Esophagus muscularis mucosa (tissue), 4 donors: ENCODE measurements at regions not wholly inside any gene's neighbourhood (a gene's known extent, or its start where the extent isn't known, plus 50 kb on each side); places are given as distances from the start of the nearest gene placed in this dataset.

Experiments used
- DNase-seq: peaks from one replicate; pipeline ENCODE4 v3.0.0-alpha.2; 2017; ENCODE audit errors: extremely low spot score
- H3K27ac ChIP-seq, 4 donors: fragments of 200-600 bp; sonication (generic); replicated peaks in 1 of 4; 1 replicate in 3 of 4; 2 replicates in 1 of 4; pipeline ENCODE4 v1.5.1; 2016 to 2019; ENCODE audit warnings: mild to moderate bottlenecking in 1 of 4
- H3K27me3 ChIP-seq, 4 donors: fragments of 200-600 bp; sonication (generic); one replicate each; pipeline versions ENCODE4 v1.5.1 to v1.6.0; 2016 to 2019
- H3K36me3 ChIP-seq, 4 donors: fragments of 200-600 bp; sonication (generic); one replicate each; pipeline ENCODE4 v1.5.1; 2016 to 2019
- H3K4me1 ChIP-seq, 4 donors: fragments of 200-600 bp; sonication (generic); one replicate each; pipeline ENCODE4 v1.5.1; 2016 to 2019
- H3K4me3 ChIP-seq, 4 donors: fragments of 200-600 bp; sonication (generic); 1 replicate in 2 of 4; 2 replicates in 2 of 4; pipeline ENCODE4 v1.5.1; 2016 to 2019; ENCODE audit warnings: mild to moderate bottlenecking in 4 of 4, moderate library complexity in 1 of 4
- H3K9me3 ChIP-seq, 4 donors: fragments of 200-600 bp; sonication (generic); 1 replicate in 3 of 4; 2 replicates in 1 of 4; pipeline ENCODE4 v1.5.1; 2016 to 2019
- CTCF ChIP-seq, 3 experiments: fragments of 200-600 bp in 2 of 3; fragments of 450-650 bp in 1 of 3; sonication (generic) in 2 of 3; IDR thresholded peaks; one replicate each; pipeline ENCODE4 v1.5.1; 2017 to 2019; ENCODE audit warnings: antibody characterized with exemption in 3 of 3, mild to moderate bottlenecking in 2 of 3, moderate library complexity in 1 of 3
- EP300 ChIP-seq: sonication (generic); formaldehyde crosslinking; IDR thresholded peaks from one replicate; pipeline ENCODE4 v1.6.1; 2017; ENCODE audit warnings: antibody characterized with exemption
- POLR2A ChIP-seq: fragments of 450-650 bp; IDR thresholded peaks from one replicate; pipeline ENCODE4 v1.6.1; 2017; ENCODE audit warnings: antibody characterized with exemption, moderate library complexity, mild to moderate bottlenecking, low read depth
- POLR2AphosphoS5 ChIP-seq, 2 donors: sonication (generic); formaldehyde crosslinking; IDR thresholded peaks; one replicate each; pipeline ENCODE4 v1.6.1; 2017; ENCODE audit warnings: antibody characterized with exemption in 2 of 2
- WGBS: methylation state at CpG from one replicate; pipeline ENCODE4 v1.1.5; 2018; 5-methylcytosine and 5-hydroxymethylcytosine counted together
- intact Hi-C: fragments of 100-400 bp; cut with DNase I; formaldehyde crosslinking; loops from one replicate; pipeline ENCODE4 v1.15.1; 2023

GRCh38 chr12:91339106-91339505, 156.5 kb upstream of the DCN start:
- no peaks in the 10 kb centered on the region for H3K9me3 ChIP-seq
- no peak overlapping the region for H3K4me3 ChIP-seq
- no peak overlapping the region for H3K27ac ChIP-seq
- DNase-seq = no peak
- intact Hi-C loops = no loop called here
- WGBS = 100% methylated on average over 2 of the region's 2 CpGs
- TF ChIP-seq POLR2A = no peak
- TF ChIP-seq CTCF (IDR thresholded peaks at IDR 0.05) = no peak
- no peak for TF ChIP-seq POLR2AphosphoS5 (IDR thresholded peaks at IDR 0.05)
- TF ChIP-seq EP300 = no peak
- H3K36me3 ChIP-seq = no peaks in the 10 kb centered on the region
- no peaks in the 10 kb centered on the region for H3K27me3 ChIP-seq
- peaks cover 0 to 5% (median 0%) of the 10 kb centered on the region in 4 donors for H3K4me1 ChIP-seq

GRCh38 chr12:91335699-91336098, 153.1 kb upstream of the DCN start:
- WGBS = 94% methylated on average over 1 of the region's 1 CpG
- no peaks in the 10 kb centered on the region for H3K4me1 ChIP-seq
- H3K27me3 ChIP-seq = no peaks in the 10 kb centered on the region
- intact Hi-C loops = no loop called here
- no peak overlapping the region for H3K27ac ChIP-seq
- no peak overlapping the region for H3K4me3 ChIP-seq
- no peak for DNase-seq
- TF ChIP-seq POLR2AphosphoS5 (IDR thresholded peaks at IDR 0.05) = no peak
- TF ChIP-seq EP300 = no peak
- no peak for TF ChIP-seq POLR2A
- TF ChIP-seq CTCF (IDR thresholded peaks at IDR 0.05) = no peak
- no peaks in the 10 kb centered on the region for H3K36me3 ChIP-seq
- H3K9me3 ChIP-seq = no peaks in the 10 kb centered on the region

GRCh38 chr12:91333966-91334365, 151.3 kb upstream of the DCN start:
- intact Hi-C loops = no loop called here
- Histone ChIP-seq H3K9me3 (no peaks in the 10 kb centered on the region), H3K4me3 (no peak overlapping the region), H3K36me3 (no peaks in the 10 kb centered on the region), H3K4me1 (no peaks in the 10 kb centered on the region), H3K27ac (no peak overlapping the region), H3K27me3 (no peaks in the 10 kb centered on the region)
- no peak for TF ChIP-seq POLR2AphosphoS5 (IDR thresholded peaks at IDR 0.05)
- TF ChIP-seq EP300 = no peak
- no peak for TF ChIP-seq CTCF (IDR thresholded peaks at IDR 0.05)
- no peak for TF ChIP-seq POLR2A
- no peak for DNase-seq

GRCh38 chr12:91332302-91332701, 149.7 kb upstream of the DCN start:
- intact Hi-C loops = no loop called here
- Histone ChIP-seq H3K27me3 (no peaks in the 10 kb centered on the region), H3K27ac (no peak overlapping the region), H3K9me3 (no peaks in the 10 kb centered on the region), H3K4me1 (peaks cover 0 to 4% (median 2%) of the 10 kb centered on the region in 4 donors), H3K4me3 (no peak overlapping the region), H3K36me3 (no peaks in the 10 kb centered on the region)
- 93% methylated on average over 1 of the region's 1 CpG for WGBS
- no peak for TF ChIP-seq EP300
- no peak for TF ChIP-seq POLR2A
- TF ChIP-seq POLR2AphosphoS5 (IDR thresholded peaks at IDR 0.05) = no peak
- no peak for TF ChIP-seq CTCF (IDR thresholded peaks at IDR 0.05)
- DNase-seq = no peak

GRCh38 chr12:91331371-91331770, 148.8 kb upstream of the DCN start:
- WGBS = 80% methylated on average over 2 of the region's 2 CpGs
- H3K27me3 ChIP-seq = no peaks in the 10 kb centered on the region
- no peak for DNase-seq
- H3K36me3 ChIP-seq = no peaks in the 10 kb centered on the region
- no peak for TF ChIP-seq POLR2A
- no peak for TF ChIP-seq CTCF (IDR thresholded peaks at IDR 0.05)
- TF ChIP-seq POLR2AphosphoS5 (IDR thresholded peaks at IDR 0.05) = no peak
- TF ChIP-seq EP300 = no peak
- intact Hi-C loops = no loop called here
- peaks cover 0 to 4% (median 2%) of the 10 kb centered on the region in 4 donors for H3K4me1 ChIP-seq
- H3K4me3 ChIP-seq = no peak overlapping the region
- H3K27ac ChIP-seq = no peak overlapping the region
- H3K9me3 ChIP-seq = no peaks in the 10 kb centered on the region
